IMR-90 (cell line): ENCODE measurements at regions not wholly inside any gene's neighbourhood (a gene's known extent, or its start where the extent isn't known, plus 50 kb on each side); places are given as distances from the start of the nearest gene placed in this dataset.

Experiments
- ATAC-seq: fragments of 200-7000 bp; cut with Tn5 transposase; 2 replicates; pipeline ENCODE4 v1.9.1; 2020; ENCODE audit warnings: low read depth, mild to moderate bottlenecking, moderate library complexity
- BruUV-seq: library from RNA; stranded (reverse); fragments of 400-500 nt; replicated peaks from 2 replicates; lab custom pipeline; 2021; lab: Mats Ljungman, UMichigan
- CTCF ChIA-PET: fragments of 300-600 bp; formaldehyde crosslinking; extraction: SDS; loops from one replicate; lab custom pipeline; 2021; ENCODE audit warnings: antibody characterized with exemption; lab: Yijun Ruan, JAX
- POLR2A ChIA-PET: fragments of 300-600 bp; sonication (Branson Sonifier 250); formaldehyde crosslinking; loops from one replicate; lab custom pipeline; 2022; ENCODE audit warnings: antibody characterized with exemption; ENCODE audit not compliant: unreplicated experiment; lab: Charles Lee
- DNase-seq: peaks from one replicate; pipeline ENCODE4 v3.0.0; 2013
- H2AFZ ChIP-seq: replicated peaks from 2 replicates; pipeline ENCODE3; 2013; ENCODE audit warnings: low read length, mild to moderate bottlenecking; ENCODE audit not compliant: poor library complexity
- H2AK5ac ChIP-seq: 2 replicates; pipeline ENCODE4 v1.6.1; 2013; ENCODE audit warnings: low read depth, low read length, inconsistent platforms
- H2AK9ac ChIP-seq: replicated peaks from 2 replicates; pipeline ENCODE3; 2013; ENCODE audit warnings: mild to moderate bottlenecking, low read depth, low read length, moderate library complexity; ENCODE audit not compliant: poor library complexity
- H2BK120ac ChIP-seq: 2 replicates; pipeline ENCODE4 v1.6.1; 2013; ENCODE audit warnings: low read depth, low read length, inconsistent platforms
- H2BK15ac ChIP-seq: 3 replicates; pipeline ENCODE4 v1.6.1; 2013; ENCODE audit warnings: low read depth, low read length, inconsistent platforms
- H2BK20ac ChIP-seq: 2 replicates; pipeline ENCODE4 v1.6.1; 2013; ENCODE audit warnings: low read depth, mild to moderate bottlenecking, inconsistent platforms, low read length, moderate library complexity
- H2BK5ac ChIP-seq: 2 replicates; pipeline ENCODE4 v1.6.1; 2013; ENCODE audit warnings: mild to moderate bottlenecking, low read depth, low read length, inconsistent platforms; ENCODE audit not compliant: poor library complexity, severe bottlenecking
- H3K14ac ChIP-seq: replicated peaks from 2 replicates; pipeline ENCODE4 v1.6.1; 2013; ENCODE audit warnings: low read depth, low read length, inconsistent platforms
- H3K18ac ChIP-seq: 2 replicates; pipeline ENCODE4 v1.6.1; 2013; ENCODE audit warnings: low read depth, low read length, control low read depth
- H3K23ac ChIP-seq: 2 replicates; pipeline ENCODE4 v1.6.1; 2013; ENCODE audit warnings: low read depth, low read length, inconsistent platforms
- H3K27ac ChIP-seq: 2 replicates; pipeline ENCODE4 v1.5.1; 2013; ENCODE audit warnings: mild to moderate bottlenecking, control low read depth, low read length; ENCODE audit not compliant: insufficient read depth
- H3K27me3 ChIP-seq: 2 replicates; pipeline ENCODE4 v1.6.1; 2013; ENCODE audit warnings: low read length; ENCODE audit not compliant: control insufficient read depth, insufficient read depth
- H3K36me3 ChIP-seq: 2 replicates; pipeline ENCODE4 v1.6.1; 2013; ENCODE audit warnings: low read length, mixed read lengths; ENCODE audit not compliant: control insufficient read depth, insufficient read depth
- H3K4ac ChIP-seq: 2 replicates; pipeline ENCODE4 v1.6.1; 2013; ENCODE audit warnings: low read depth, low read length, inconsistent platforms
- H3K4me1 ChIP-seq: 2 replicates; pipeline ENCODE4 v1.6.1; 2013; ENCODE audit warnings: low read length, mixed read lengths; ENCODE audit not compliant: control insufficient read depth, insufficient read depth
- H3K4me2 ChIP-seq: 2 replicates; pipeline ENCODE4 v1.6.1; 2013; ENCODE audit warnings: low read depth, mild to moderate bottlenecking, control low read depth, low read length, moderate library complexity
- H3K4me3 ChIP-seq: 2 replicates; pipeline ENCODE4 v1.5.1; 2013; ENCODE audit warnings: low read depth, mild to moderate bottlenecking, control low read depth, low read length, moderate library complexity; ENCODE audit not compliant: insufficient read depth
- H3K56ac ChIP-seq: 2 replicates; pipeline ENCODE4 v1.6.1; 2013; ENCODE audit warnings: low read length, inconsistent platforms; ENCODE audit not compliant: insufficient read depth; ENCODE audit errors: extremely low read depth
- H3K79me1 ChIP-seq, 2 experiments: 2 replicates each; pipeline ENCODE4 v1.6.1; 2013; ENCODE audit warnings: low read length in 2 of 2, inconsistent platforms in 1 of 2, low read depth in 1 of 2
- H3K9ac ChIP-seq: 2 replicates; pipeline ENCODE4 v1.6.1; 2013; ENCODE audit warnings: low read depth, low read length, control low read depth
- H3K9me1 ChIP-seq: 2 replicates; pipeline ENCODE4 v1.6.1; 2013; ENCODE audit warnings: low read length, inconsistent platforms; ENCODE audit not compliant: insufficient read depth
- H3K9me3 ChIP-seq: 2 replicates; pipeline ENCODE4 v1.6.1; 2013; ENCODE audit warnings: low read length; ENCODE audit not compliant: control insufficient read depth, insufficient read depth
- H4K20me1 ChIP-seq: 2 replicates; pipeline ENCODE4 v1.6.1; 2013; ENCODE audit warnings: low read length, inconsistent platforms; ENCODE audit not compliant: insufficient read depth
- H4K5ac ChIP-seq: 2 replicates; pipeline ENCODE4 v1.6.1; 2013; ENCODE audit warnings: mild to moderate bottlenecking, low read depth, low read length, control low read depth
- H4K8ac ChIP-seq, 2 experiments: 2 replicates each; pipeline ENCODE4 v1.6.1; 2013; ENCODE audit warnings: low read depth in 2 of 2, low read length in 2 of 2, control low read depth in 1 of 2, inconsistent platforms in 1 of 2
- H4K91ac ChIP-seq: 2 replicates; pipeline ENCODE4 v1.6.1; 2013; ENCODE audit warnings: low read depth, low read length, inconsistent platforms; ENCODE audit not compliant: insufficient read depth
- BHLHE40 ChIP-seq: fragments of 150-350 bp; IDR thresholded peaks from 2 replicates; pipeline ENCODE4 v1.6.1; 2016; ENCODE audit warnings: mild to moderate bottlenecking, low read depth, low read length
- CEBPB ChIP-seq: IDR thresholded peaks from 2 replicates; pipeline ENCODE4 v1.6.1; 2012; ENCODE audit warnings: low read depth, low read length, improper control_type of control experiment
- CHD1 ChIP-seq: IDR thresholded peaks from 2 replicates; pipeline ENCODE4 v1.6.1; 2012; ENCODE audit warnings: low read depth, low read length, improper control_type of control experiment
- CTCF ChIP-seq: conservative IDR thresholded peaks from 2 replicates; pipeline ENCODE4 v1.5.1; 2012; ENCODE audit warnings: mild to moderate bottlenecking, low read depth, low read length, improper control_type of control experiment
- FOS ChIP-seq: fragments of 150-350 bp; IDR thresholded peaks from 2 replicates; pipeline ENCODE4 v1.6.1; 2016; ENCODE audit warnings: low read depth, low read length
- MAFK ChIP-seq: IDR thresholded peaks from 2 replicates; pipeline ENCODE4 v1.6.1; 2012; ENCODE audit warnings: low read depth, low read length, improper control_type of control experiment
- MAZ ChIP-seq: IDR thresholded peaks from 2 replicates; pipeline ENCODE4 v1.6.1; 2012; ENCODE audit warnings: low read depth, mild to moderate bottlenecking, low read length, improper control_type of control experiment, moderate library complexity, borderline replicate concordance
- MXI1 ChIP-seq: IDR thresholded peaks from 2 replicates; pipeline ENCODE4 v1.6.1; 2012; ENCODE audit warnings: low read depth, mild to moderate bottlenecking, low read length, moderate library complexity, borderline replicate concordance
- NFE2L2 ChIP-seq: fragments of 150-350 bp; IDR thresholded peaks from 2 replicates; pipeline ENCODE4 v1.6.1; 2016; ENCODE audit warnings: low read depth, mild to moderate bottlenecking, low read length
- POLR2A ChIP-seq: IDR thresholded peaks from 2 replicates; pipeline ENCODE4 v1.6.1; 2012; ENCODE audit warnings: mild to moderate bottlenecking, low read depth, low read length
- RAD21 ChIP-seq: IDR thresholded peaks from 2 replicates; pipeline ENCODE4 v1.6.1; 2012; ENCODE audit warnings: low read length, improper control_type of control experiment
- RCOR1 ChIP-seq: IDR thresholded peaks from 2 replicates; pipeline ENCODE4 v1.6.1; 2012; ENCODE audit warnings: mild to moderate bottlenecking, low read length, improper control_type of control experiment; ENCODE audit not compliant: insufficient replicate concordance
- RFX5 ChIP-seq: IDR thresholded peaks from 2 replicates; pipeline ENCODE4 v1.8.0; 2012; ENCODE audit warnings: low read depth, mild to moderate bottlenecking, low read length, moderate library complexity
- SMC3 ChIP-seq: fragments of 150-350 bp; IDR thresholded peaks from 2 replicates; pipeline ENCODE4 v1.6.1; 2016; ENCODE audit warnings: low read depth, mild to moderate bottlenecking, antibody characterized with exemption, low read length, moderate library complexity
- USF2 ChIP-seq: fragments of 150-350 bp; IDR thresholded peaks from 2 replicates; pipeline ENCODE4 v1.6.1; 2017; ENCODE audit warnings: mild to moderate bottlenecking, antibody characterized with exemption, low read length, low read depth
- WGBS, 2 experiments: methylation state at CpG; one replicate each; pipeline versions ENCODE4 v1.1.5 to v1.1.7; 2013; ENCODE audit warnings: missing lambda C conversion rate in 2 of 2; ENCODE audit not compliant: insufficient read length in 1 of 2; ENCODE audit errors: extremely low coverage in 2 of 2; 5-methylcytosine and 5-hydroxymethylcytosine counted together
- dilution Hi-C: fragments of 300-500 bp; cut with HindIII; formaldehyde crosslinking; loops from one replicate; pipeline ENCODE4 v1.14.3; 2018; ENCODE audit warnings: low sequenced_read_pairs; ENCODE audit not compliant: unreplicated experiment
- in situ Hi-C: fragments of 300-500 bp; cut with MboI; formaldehyde crosslinking; loops from 3 replicates; pipeline ENCODE4 v1.14.3; 2019; ENCODE audit warnings: low sequenced_read_pairs, inconsistent platforms, mixed read lengths
- intact Hi-C: fragments of 100-400 bp; cut with micrococcal nuclease; formaldehyde crosslinking; loops from 2 replicates; pipeline ENCODE4 v1.10.0; 2022
- TF ChIP-seq, protein P1 (sequence below): fragments of 150-350 bp; IDR thresholded peaks from 2 replicates; pipeline ENCODE4 v1.6.1; 2016; ENCODE audit warnings: low read depth, mild to moderate bottlenecking, low read length, moderate library complexity, borderline replicate concordance

DNA sequence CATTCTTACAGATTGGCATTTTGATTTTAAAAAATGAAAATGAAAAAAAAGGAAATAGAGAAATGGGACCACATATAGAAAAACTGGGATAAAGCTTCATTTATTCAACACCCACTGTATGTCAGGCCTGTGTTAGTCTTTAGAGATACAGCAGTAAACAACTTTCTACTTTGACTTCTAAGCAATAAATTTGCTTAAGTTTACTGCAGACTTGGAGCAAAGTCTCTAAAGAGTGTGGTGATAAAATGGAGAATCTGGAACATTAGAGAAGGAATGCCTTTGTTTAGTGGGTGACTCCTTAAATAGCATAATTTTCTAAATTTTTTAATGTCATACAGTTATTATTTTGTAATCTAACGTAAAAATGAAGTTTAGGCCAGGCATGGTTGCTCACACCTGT lies 80.7 kb upstream of the CNKSR3 start:
- H3K14ac ChIP-seq = no peak overlapping the region
- ATAC-seq (no peak), DNase-seq (no peak)
- WGBS, 2 experiments = no CpG with 5 or more reads among the region's 1 CpG
- H3K36me3 ChIP-seq = no peaks in the 10 kb centered on the region
- no peak overlapping the region for H2AK5ac ChIP-seq
- in situ Hi-C loops (no loop called here), dilution Hi-C loops (no loop called here), intact Hi-C loops (no loop called here)
- H2BK20ac ChIP-seq = no peak overlapping the region
- no peaks in the 10 kb centered on the region for H3K79me1 ChIP-seq
- H3K4me1 ChIP-seq = no peaks in the 10 kb centered on the region
- no peaks in the 10 kb centered on the region for H4K20me1 ChIP-seq
- no peak overlapping the region for H2BK15ac ChIP-seq
- H3K9me1 ChIP-seq = no peaks in the 10 kb centered on the region
- ChIA-PET POLR2A (interaction anchor here (0.6 kb wide), 1 partner anchor 20 kb away, joined by 3 read pairs; no protein-coding TSS in a partner anchor), CTCF (interaction anchor here (1.1 kb wide), 1 partner anchor 143 kb away, joined by 3 read pairs; no protein-coding TSS in a partner anchor)
- H3K4ac ChIP-seq = no peak overlapping the region
- no peak overlapping the region for H2BK120ac ChIP-seq
- TF ChIP-seq POLR2A (no peak), MXI1 (no peak), CHD1 (no peak), CTCF (no peak), RFX5 (no peak), MAFK (no peak), BHLHE40 (no peak), CEBPB (no peak), MAZ (no peak), RAD21 (no peak), RCOR1 (no peak), FOS (no peak), NFE2L2 (no peak), USF2 (no peak), SMC3 (no peak)
- TF ChIP-seq, protein P1, sequence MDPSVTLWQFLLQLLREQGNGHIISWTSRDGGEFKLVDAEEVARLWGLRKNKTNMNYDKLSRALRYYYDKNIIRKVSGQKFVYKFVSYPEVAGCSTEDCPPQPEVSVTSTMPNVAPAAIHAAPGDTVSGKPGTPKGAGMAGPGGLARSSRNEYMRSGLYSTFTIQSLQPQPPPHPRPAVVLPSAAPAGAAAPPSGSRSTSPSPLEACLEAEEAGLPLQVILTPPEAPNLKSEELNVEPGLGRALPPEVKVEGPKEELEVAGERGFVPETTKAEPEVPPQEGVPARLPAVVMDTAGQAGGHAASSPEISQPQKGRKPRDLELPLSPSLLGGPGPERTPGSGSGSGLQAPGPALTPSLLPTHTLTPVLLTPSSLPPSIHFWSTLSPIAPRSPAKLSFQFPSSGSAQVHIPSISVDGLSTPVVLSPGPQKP = no peak
- no peak overlapping the region for H3K18ac ChIP-seq
- no peaks in the 10 kb centered on the region; the same call in 1 of the 2 replicates for H3K27me3 ChIP-seq
- H3K9me3 ChIP-seq = no peaks in the 10 kb centered on the region
- no peak overlapping the region for H4K5ac ChIP-seq
- no peak overlapping the region for H3K56ac ChIP-seq
- BruUV-seq = no TSS peak
- no peak overlapping the region for H3K4me3 ChIP-seq
- H4K8ac ChIP-seq = no peak overlapping the region
- H3K27ac ChIP-seq = no peak overlapping the region
- no peak overlapping the region for H4K91ac ChIP-seq
- H2AK9ac ChIP-seq = no peak overlapping the region
- no peak overlapping the region for H3K4me2 ChIP-seq
- no peak overlapping the region for H2AFZ ChIP-seq
- no peak overlapping the region for H3K9ac ChIP-seq
- no peak overlapping the region for H2BK5ac ChIP-seq
- H3K23ac ChIP-seq = no peak overlapping the region
